ENCODE measurements at regions not wholly inside any gene's neighbourhood (a gene's known extent, or its start where the extent isn't known, plus 50 kb on each side); places are given as distances from the start of the nearest gene placed in this dataset.

GRCh38 chr1:239772446-239772845 is 319.2 kb upstream of the FMN2 start:
- Histone ChIP-seq H3K27me3 (ENCODE audit: control insufficient read depth in 2 of 2, insufficient read depth in 2 of 2, low read length in 2 of 2) (no peaks in the 10 kb centered on the region), H3K4me2 (ENCODE audit: insufficient read depth, low read length) (no peak overlapping the region), H3K9ac (ENCODE audit: insufficient read depth in 1 of 2, low read depth in 2 of 2, low read length in 2 of 2) (no peak overlapping the region), H3K4me3 (no peak overlapping the region), H3K9me1 (ENCODE audit: control insufficient read depth, insufficient read depth, low read length) (no peaks in the 10 kb centered on the region), H3K27ac (ENCODE audit: extremely low read depth, low read depth, low read length) (no peak overlapping the region), H2AFZ (ENCODE audit: low read depth, low read length) (no peak overlapping the region), H3K79me2 (ENCODE audit: control insufficient read depth, insufficient read depth, low read length) (no peaks in the 10 kb centered on the region), H3K9me3 (replicated peaks; ENCODE audit: control insufficient read depth, insufficient read depth, low read depth, low read length) (peaks cover 5% of the 10 kb centered on the region; the same call in 1 of the 2 replicates), H4K20me1 (replicated peaks; ENCODE audit: control insufficient read depth, insufficient read depth, low read length) (no peaks in the 10 kb centered on the region), H3K4me1 (replicated peaks in 1 of 2; ENCODE audit: control insufficient read depth in 2 of 2, insufficient read depth in 2 of 2, low read length in 2 of 2) (no peaks in the 10 kb centered on the region), H3K36me3 (ENCODE audit: control insufficient read depth, insufficient read depth, low read length) (no peaks in the 10 kb centered on the region)
- BruUV-seq (replicated peaks): no TSS peak
- ChIA-PET POLR2A (no interaction called here), CTCF (ENCODE audit: low intra/inter-chr PET ratio) (interaction anchor here (0.6 kb wide), 1 partner anchor 1287 kb away, joined by 3 read pairs; no protein-coding TSS in a partner anchor)
- ATAC-seq (no peak), DNase-seq (ENCODE audit: extremely low read depth in 1 of 4, low spot score in 3 of 4) (no peak), FAIRE-seq (no peak)
- intact Hi-C loops (cut with micrococcal nuclease) (no loop called here), in situ Hi-C loops (cut with MboI) (no loop called here)
- no peak for TF ChIP-seq HBP1 (CRISPR knock-in tag; IDR thresholded peaks at IDR 0.05)
- no peak for TF ChIP-seq L3MBTL2 (IDR thresholded peaks at IDR 0.05)
- no peak for TF ChIP-seq HOXB6 (CRISPR knock-in tag; IDR thresholded peaks at IDR 0.05; ENCODE audit: borderline replicate concordance)
- TF ChIP-seq SFPQ (IDR thresholded peaks at IDR 0.05; ENCODE audit: low read depth, low read length): no peak
- no peak for TF ChIP-seq ZNF134 (CRISPR knock-in tag; conservative IDR thresholded peaks at IDR 0.05)
- TF ChIP-seq RBFOX2 (IDR thresholded peaks at IDR 0.05; ENCODE audit: low read depth, low read length): no peak
- no peak for TF ChIP-seq OTX1 (CRISPR knock-in tag; IDR thresholded peaks at IDR 0.05)
- TF ChIP-seq ZNF76 (CRISPR knock-in tag; IDR thresholded peaks at IDR 0.05; ENCODE audit: borderline replicate concordance): no peak
- TF ChIP-seq TBP (optimal IDR thresholded peaks at IDR 0.05; ENCODE audit: low read depth, low read length): no peak
- TF ChIP-seq PRPF4 (IDR thresholded peaks at IDR 0.05; ENCODE audit: insufficient read depth, low read depth, low read length, poor library complexity, severe bottlenecking): no peak
- no peak for TF ChIP-seq NR2F6 (CRISPR knock-in tag; IDR thresholded peaks at IDR 0.05)
- no peak for TF ChIP-seq CREM (IDR thresholded peaks at IDR 0.05; ENCODE audit: low read depth)
- 1% methylated on average over 4 of the region's 4 CpGs for WGBS (ENCODE audit: insufficient coverage, low coverage, missing lambda C conversion rate)

Measured in K562 (cell line).